IMR-90 (cell line): ENCODE measurements at regions not wholly inside any gene's neighbourhood (a gene's known extent, or its start where the extent isn't known, plus 50 kb on each side); places are given as distances from the start of the nearest gene placed in this dataset.

Source experiments
- ATAC-seq: fragments of 200-7000 bp; cut with Tn5 transposase; 2 replicates; pipeline ENCODE4 v1.9.1; 2020; ENCODE audit warnings: low read depth, mild to moderate bottlenecking, moderate library complexity
- BruUV-seq: library from RNA; stranded (reverse); fragments of 400-500 nt; replicated peaks from 2 replicates; lab custom pipeline; 2021; lab: Mats Ljungman, UMichigan
- CTCF ChIA-PET: fragments of 300-600 bp; formaldehyde crosslinking; extraction: SDS; loops from one replicate; lab custom pipeline; 2021; ENCODE audit warnings: antibody characterized with exemption; lab: Yijun Ruan, JAX
- POLR2A ChIA-PET: fragments of 300-600 bp; sonication (Branson Sonifier 250); formaldehyde crosslinking; loops from one replicate; lab custom pipeline; 2022; ENCODE audit warnings: antibody characterized with exemption; ENCODE audit not compliant: unreplicated experiment; lab: Charles Lee
- DNase-seq: peaks from one replicate; pipeline ENCODE4 v3.0.0; 2013
- H2AFZ ChIP-seq: replicated peaks from 2 replicates; pipeline ENCODE3; 2013; ENCODE audit warnings: low read length, mild to moderate bottlenecking; ENCODE audit not compliant: poor library complexity
- H2AK5ac ChIP-seq: 2 replicates; pipeline ENCODE4 v1.6.1; 2013; ENCODE audit warnings: low read depth, low read length, inconsistent platforms
- H2AK9ac ChIP-seq: replicated peaks from 2 replicates; pipeline ENCODE3; 2013; ENCODE audit warnings: mild to moderate bottlenecking, low read depth, low read length, moderate library complexity; ENCODE audit not compliant: poor library complexity
- H2BK120ac ChIP-seq: 2 replicates; pipeline ENCODE4 v1.6.1; 2013; ENCODE audit warnings: low read depth, low read length, inconsistent platforms
- H2BK15ac ChIP-seq: 3 replicates; pipeline ENCODE4 v1.6.1; 2013; ENCODE audit warnings: low read depth, low read length, inconsistent platforms
- H2BK20ac ChIP-seq: 2 replicates; pipeline ENCODE4 v1.6.1; 2013; ENCODE audit warnings: low read depth, mild to moderate bottlenecking, inconsistent platforms, low read length, moderate library complexity
- H2BK5ac ChIP-seq: 2 replicates; pipeline ENCODE4 v1.6.1; 2013; ENCODE audit warnings: mild to moderate bottlenecking, low read depth, low read length, inconsistent platforms; ENCODE audit not compliant: poor library complexity, severe bottlenecking
- H3K14ac ChIP-seq: replicated peaks from 2 replicates; pipeline ENCODE4 v1.6.1; 2013; ENCODE audit warnings: low read depth, low read length, inconsistent platforms
- H3K18ac ChIP-seq: 2 replicates; pipeline ENCODE4 v1.6.1; 2013; ENCODE audit warnings: low read depth, low read length, control low read depth
- H3K23ac ChIP-seq: 2 replicates; pipeline ENCODE4 v1.6.1; 2013; ENCODE audit warnings: low read depth, low read length, inconsistent platforms
- H3K27ac ChIP-seq: 2 replicates; pipeline ENCODE4 v1.5.1; 2013; ENCODE audit warnings: mild to moderate bottlenecking, control low read depth, low read length; ENCODE audit not compliant: insufficient read depth
- H3K27me3 ChIP-seq: 2 replicates; pipeline ENCODE4 v1.6.1; 2013; ENCODE audit warnings: low read length; ENCODE audit not compliant: control insufficient read depth, insufficient read depth
- H3K36me3 ChIP-seq: 2 replicates; pipeline ENCODE4 v1.6.1; 2013; ENCODE audit warnings: low read length, mixed read lengths; ENCODE audit not compliant: control insufficient read depth, insufficient read depth
- H3K4ac ChIP-seq: 2 replicates; pipeline ENCODE4 v1.6.1; 2013; ENCODE audit warnings: low read depth, low read length, inconsistent platforms
- H3K4me1 ChIP-seq: 2 replicates; pipeline ENCODE4 v1.6.1; 2013; ENCODE audit warnings: low read length, mixed read lengths; ENCODE audit not compliant: control insufficient read depth, insufficient read depth
- H3K4me2 ChIP-seq: 2 replicates; pipeline ENCODE4 v1.6.1; 2013; ENCODE audit warnings: low read depth, mild to moderate bottlenecking, control low read depth, low read length, moderate library complexity
- H3K4me3 ChIP-seq: 2 replicates; pipeline ENCODE4 v1.5.1; 2013; ENCODE audit warnings: low read depth, mild to moderate bottlenecking, control low read depth, low read length, moderate library complexity; ENCODE audit not compliant: insufficient read depth
- H3K56ac ChIP-seq: 2 replicates; pipeline ENCODE4 v1.6.1; 2013; ENCODE audit warnings: low read length, inconsistent platforms; ENCODE audit not compliant: insufficient read depth; ENCODE audit errors: extremely low read depth
- H3K79me1 ChIP-seq, 2 experiments: 2 replicates each; pipeline ENCODE4 v1.6.1; 2013; ENCODE audit warnings: low read length in 2 of 2, inconsistent platforms in 1 of 2, low read depth in 1 of 2
- H3K9ac ChIP-seq: 2 replicates; pipeline ENCODE4 v1.6.1; 2013; ENCODE audit warnings: low read depth, low read length, control low read depth
- H3K9me1 ChIP-seq: 2 replicates; pipeline ENCODE4 v1.6.1; 2013; ENCODE audit warnings: low read length, inconsistent platforms; ENCODE audit not compliant: insufficient read depth
- H3K9me3 ChIP-seq: 2 replicates; pipeline ENCODE4 v1.6.1; 2013; ENCODE audit warnings: low read length; ENCODE audit not compliant: control insufficient read depth, insufficient read depth
- H4K20me1 ChIP-seq: 2 replicates; pipeline ENCODE4 v1.6.1; 2013; ENCODE audit warnings: low read length, inconsistent platforms; ENCODE audit not compliant: insufficient read depth
- H4K5ac ChIP-seq: 2 replicates; pipeline ENCODE4 v1.6.1; 2013; ENCODE audit warnings: mild to moderate bottlenecking, low read depth, low read length, control low read depth
- H4K8ac ChIP-seq, 2 experiments: 2 replicates each; pipeline ENCODE4 v1.6.1; 2013; ENCODE audit warnings: low read depth in 2 of 2, low read length in 2 of 2, control low read depth in 1 of 2, inconsistent platforms in 1 of 2
- H4K91ac ChIP-seq: 2 replicates; pipeline ENCODE4 v1.6.1; 2013; ENCODE audit warnings: low read depth, low read length, inconsistent platforms; ENCODE audit not compliant: insufficient read depth
- CHD1 ChIP-seq: IDR thresholded peaks from 2 replicates; pipeline ENCODE4 v1.6.1; 2012; ENCODE audit warnings: low read depth, low read length, improper control_type of control experiment
- FOS ChIP-seq: fragments of 150-350 bp; IDR thresholded peaks from 2 replicates; pipeline ENCODE4 v1.6.1; 2016; ENCODE audit warnings: low read depth, low read length
- MAFK ChIP-seq: IDR thresholded peaks from 2 replicates; pipeline ENCODE4 v1.6.1; 2012; ENCODE audit warnings: low read depth, low read length, improper control_type of control experiment
- NFE2L2 ChIP-seq: fragments of 150-350 bp; IDR thresholded peaks from 2 replicates; pipeline ENCODE4 v1.6.1; 2016; ENCODE audit warnings: low read depth, mild to moderate bottlenecking, low read length
- POLR2A ChIP-seq: IDR thresholded peaks from 2 replicates; pipeline ENCODE4 v1.6.1; 2012; ENCODE audit warnings: mild to moderate bottlenecking, low read depth, low read length
- RAD21 ChIP-seq: IDR thresholded peaks from 2 replicates; pipeline ENCODE4 v1.6.1; 2012; ENCODE audit warnings: low read length, improper control_type of control experiment
- SMC3 ChIP-seq: fragments of 150-350 bp; IDR thresholded peaks from 2 replicates; pipeline ENCODE4 v1.6.1; 2016; ENCODE audit warnings: low read depth, mild to moderate bottlenecking, antibody characterized with exemption, low read length, moderate library complexity
- WGBS, 2 experiments: methylation state at CpG; one replicate each; pipeline versions ENCODE4 v1.1.5 to v1.1.7; 2013; ENCODE audit warnings: missing lambda C conversion rate in 2 of 2; ENCODE audit not compliant: insufficient read length in 1 of 2; ENCODE audit errors: extremely low coverage in 2 of 2; 5-methylcytosine and 5-hydroxymethylcytosine counted together
- dilution Hi-C: fragments of 300-500 bp; cut with HindIII; formaldehyde crosslinking; loops from one replicate; pipeline ENCODE4 v1.14.3; 2018; ENCODE audit warnings: low sequenced_read_pairs; ENCODE audit not compliant: unreplicated experiment
- in situ Hi-C: fragments of 300-500 bp; cut with MboI; formaldehyde crosslinking; loops from 3 replicates; pipeline ENCODE4 v1.14.3; 2019; ENCODE audit warnings: low sequenced_read_pairs, inconsistent platforms, mixed read lengths
- intact Hi-C: fragments of 100-400 bp; cut with micrococcal nuclease; formaldehyde crosslinking; loops from 2 replicates; pipeline ENCODE4 v1.10.0; 2022
- TF ChIP-seq, protein P1 (sequence below): fragments of 150-350 bp; IDR thresholded peaks from 2 replicates; pipeline ENCODE4 v1.6.1; 2016; ENCODE audit warnings: low read depth, mild to moderate bottlenecking, low read length, moderate library complexity, borderline replicate concordance

DNA sequence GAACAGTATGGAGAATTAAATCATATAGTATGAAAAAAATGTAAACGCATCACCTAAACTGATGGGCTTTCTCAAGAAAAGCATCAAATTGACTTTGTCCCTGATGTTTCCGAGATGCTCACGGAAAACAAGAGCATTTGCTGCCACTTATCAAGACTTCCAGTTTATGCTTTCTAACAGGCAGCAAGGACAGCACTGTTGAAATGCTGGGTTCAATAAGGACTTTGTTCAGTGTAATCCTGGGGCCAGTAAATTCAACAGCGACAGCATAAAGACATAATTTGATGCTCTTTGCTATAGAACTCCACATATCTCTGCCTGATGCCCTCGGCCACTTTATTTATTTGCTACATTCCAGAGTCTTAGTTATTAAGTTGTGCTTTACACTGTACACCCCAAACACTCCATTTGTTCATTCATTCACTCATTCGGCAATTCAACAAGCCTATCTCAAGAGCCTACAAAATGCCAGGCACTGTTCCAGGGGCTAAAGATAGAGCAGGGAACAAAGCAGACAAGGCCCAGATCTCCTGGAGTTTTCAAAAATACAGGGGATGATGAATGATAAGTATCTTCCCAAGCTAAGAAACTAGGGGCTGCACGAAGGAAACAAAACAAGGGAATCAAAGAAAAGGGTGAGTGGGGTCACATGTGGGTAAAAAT is 294.6 kb downstream of the ZNF608 start:
- CTCF ChIA-PET = no interaction called here

More for the DNA sequence above, 294.6 kb downstream of the ZNF608 start:
- Histone ChIP-seq H3K9ac (no peak overlapping the region), H2BK5ac (no peak overlapping the region), H3K23ac (no peak overlapping the region), H3K9me1 (peaks cover 2% of the 10 kb centered on the region; the same call in 1 of the 2 replicates), H2AFZ (no peak overlapping the region), H3K14ac (no peak overlapping the region; the same call in 1 of the 2 replicates), H3K4me2 (no peak overlapping the region), H3K4ac (peak overlapping the region; percentile 70), H4K20me1 (no peaks in the 10 kb centered on the region), H3K18ac (peak overlapping the region; percentile 77; the same call in 1 of the 2 replicates), H3K9me3 (no peaks in the 10 kb centered on the region), H4K91ac (peak overlapping the region; percentile 83; the same call in 1 of the 2 replicates), H2AK5ac (peak overlapping the region; percentile 74; the same call in 1 of the 2 replicates), H2AK9ac (no peak overlapping the region), H3K36me3 (no peaks in the 10 kb centered on the region), H3K27ac (no peak overlapping the region), H3K4me3 (no peak overlapping the region), H2BK15ac (peak overlapping the region; percentile 57; the same call in 1 of the 3 replicates), H3K27me3 (peaks cover 5% of the 10 kb centered on the region), H4K5ac (no peak overlapping the region), H3K56ac (no peak overlapping the region), H3K4me1 (peaks cover 14% of the 10 kb centered on the region), H2BK20ac (peak overlapping the region; percentile 84; the same call in 1 of the 2 replicates), H2BK120ac (peak overlapping the region; percentile 83), H4K8ac (peak overlapping the region in 1 of 2 experiments; percentile 14; a peak in 1 of 4 replicates), H3K79me1 (no peaks in the 10 kb centered on the region)
- no peak for TF ChIP-seq MAFK
- TF ChIP-seq, protein P1, sequence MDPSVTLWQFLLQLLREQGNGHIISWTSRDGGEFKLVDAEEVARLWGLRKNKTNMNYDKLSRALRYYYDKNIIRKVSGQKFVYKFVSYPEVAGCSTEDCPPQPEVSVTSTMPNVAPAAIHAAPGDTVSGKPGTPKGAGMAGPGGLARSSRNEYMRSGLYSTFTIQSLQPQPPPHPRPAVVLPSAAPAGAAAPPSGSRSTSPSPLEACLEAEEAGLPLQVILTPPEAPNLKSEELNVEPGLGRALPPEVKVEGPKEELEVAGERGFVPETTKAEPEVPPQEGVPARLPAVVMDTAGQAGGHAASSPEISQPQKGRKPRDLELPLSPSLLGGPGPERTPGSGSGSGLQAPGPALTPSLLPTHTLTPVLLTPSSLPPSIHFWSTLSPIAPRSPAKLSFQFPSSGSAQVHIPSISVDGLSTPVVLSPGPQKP = no peak
- no peak for TF ChIP-seq CHD1
- TF ChIP-seq FOS = no peak
- no peak for TF ChIP-seq POLR2A
- TF ChIP-seq RAD21 = no peak
- TF ChIP-seq SMC3 = no peak
- TF ChIP-seq NFE2L2 = no peak
- 100% methylated on average over 4 of the region's 7 CpGs; no CpG with 5 or more reads in 1 of the 2 experiments for WGBS, 2 experiments
- in situ Hi-C loops = loop anchor here (10.0 kb wide), 1 partner anchor 293 kb away; the partner anchor contains the start of gene ZNF608
- POLR2A ChIA-PET = no interaction called here
- DNase-seq (no peak), ATAC-seq (no peak)
- dilution Hi-C loops = no loop called here
- BruUV-seq = no TSS peak
- intact Hi-C loops = loop anchor here (5.0 kb wide), 1 partner anchor 200 kb away; no protein-coding TSS in a partner anchor
